NCI-H2081 treated with DMSO at 0.1 percent for 48 hours (cell line): ENCODE measurements at regions not wholly inside any gene's neighbourhood (a gene's known extent, or its start where the extent isn't known, plus 50 kb on each side); places are given as distances from the start of the nearest gene placed in this dataset.

ENCODE experiments used
- DNase-seq: peaks from one replicate; lab custom pipeline; 2025; lab: John Stamatoyannopoulos, UW

- DNase-seq, result peak; percentile 80
These were observed 106.3 kb upstream of the SSBP2 start for GRCh38 chr5:81856948-81857928.

- DNase-seq, result no peak
These were observed 104.7 kb upstream of the SSBP2 start for GRCh38 chr5:81855591-81855990.

- DNase-seq, result no peak
These were observed 104.0 kb upstream of the SSBP2 start for GRCh38 chr5:81854915-81855314.

DNA sequence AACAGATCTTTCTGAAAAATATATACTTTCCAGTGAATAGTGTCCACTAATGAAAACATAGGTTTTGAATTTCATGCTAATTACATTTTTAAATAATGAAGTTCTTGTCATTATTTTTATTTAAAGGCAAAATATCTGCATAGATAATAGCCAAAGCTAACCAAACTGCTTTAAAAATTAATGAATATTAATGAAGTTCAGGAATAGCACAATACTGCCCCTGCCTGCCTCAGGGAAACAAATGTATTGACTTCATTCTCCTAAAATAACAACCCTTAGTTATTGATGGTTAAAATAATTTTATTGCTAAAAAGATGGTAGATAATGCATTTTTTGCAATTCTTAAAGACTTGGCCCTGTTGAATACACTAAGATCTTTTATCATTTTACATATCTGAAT lies 103.6 kb upstream of the SSBP2 start:
- DNase-seq, result no peak

- DNase-seq, result no peak
These were observed 102.1 kb upstream of the SSBP2 start for GRCh38 chr5:81853030-81853357.

GRCh38 chr5:81852291-81853029 lies 101.6 kb upstream of the SSBP2 start:
- DNase-seq, result peak; percentile 27

DNA sequence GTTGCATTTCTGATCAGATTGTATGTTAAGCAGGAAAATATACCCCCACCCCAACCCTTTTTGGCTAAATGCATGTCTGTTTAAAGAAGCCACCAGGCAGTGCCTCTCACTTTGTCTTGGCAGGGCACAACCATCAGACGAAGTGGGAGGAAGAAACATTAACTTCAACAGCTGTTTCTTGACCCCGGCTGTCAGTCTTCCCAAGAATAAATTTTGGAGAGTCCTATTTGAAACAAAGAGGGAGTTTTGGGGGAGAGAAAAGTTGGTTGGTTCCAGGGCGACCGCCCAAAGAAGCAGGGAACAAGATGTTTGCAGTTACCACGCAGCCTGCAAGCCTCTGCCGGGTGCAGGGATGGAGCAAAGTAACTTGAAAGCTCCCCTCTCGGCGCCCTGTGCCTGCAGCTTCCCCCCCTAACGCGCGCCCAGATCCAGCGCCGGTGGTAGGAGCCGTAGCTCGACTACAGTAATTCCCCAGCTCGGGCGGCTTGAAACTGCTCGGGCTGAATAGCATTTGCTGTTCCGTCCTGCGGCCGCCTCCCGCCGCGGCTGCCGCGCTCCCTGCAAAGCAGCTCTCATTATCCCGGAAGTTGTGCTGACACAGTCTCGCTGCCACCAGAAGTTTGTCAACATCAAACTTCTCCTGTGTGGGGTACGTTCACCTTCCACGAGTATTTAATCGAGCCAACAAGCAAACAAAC lies 100.7 kb upstream of the SSBP2 start:
- peak; percentile 63 for DNase-seq

DNA sequence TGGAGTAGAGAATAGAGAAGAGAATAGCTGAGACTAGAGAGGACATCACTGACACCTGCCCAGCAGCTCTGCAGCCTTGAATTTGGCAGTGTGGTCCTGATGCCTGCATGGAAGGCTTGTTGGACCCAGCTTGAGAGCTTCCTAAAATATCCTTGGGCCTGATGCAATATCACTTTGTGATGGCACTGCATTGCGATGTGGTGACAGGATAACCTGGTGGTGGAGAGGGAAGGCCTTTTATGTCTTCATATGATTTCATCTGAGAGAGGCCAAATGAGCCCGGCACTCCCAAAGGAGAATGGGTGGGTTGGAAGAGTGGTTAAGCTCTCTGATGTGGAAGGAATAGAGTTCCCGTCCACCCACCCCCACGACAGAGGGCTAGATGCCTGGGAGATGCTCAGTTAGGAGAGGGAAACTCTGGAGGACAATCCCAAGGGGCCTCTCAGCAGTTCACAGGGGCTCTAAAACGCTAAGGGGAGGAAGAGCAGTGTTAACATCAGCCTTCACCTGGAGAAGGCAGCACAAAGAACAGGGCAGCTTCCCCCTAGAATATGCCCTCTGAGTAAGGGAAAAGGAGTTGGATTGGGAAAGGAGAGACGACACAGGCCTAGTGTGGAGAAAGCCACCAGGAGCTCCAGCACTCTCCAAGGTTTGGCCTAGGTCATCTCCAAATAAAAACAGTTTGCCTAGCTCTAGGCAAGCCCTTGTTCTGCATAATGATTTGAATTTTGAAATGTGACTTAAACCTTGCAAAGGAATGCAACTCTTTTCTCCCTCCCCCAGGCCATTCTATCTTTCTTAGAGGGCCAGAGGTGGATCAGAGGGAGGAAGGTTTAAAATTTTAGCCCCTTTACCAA lies 99.8 kb upstream of the SSBP2 start:
- no peak for DNase-seq

DNA sequence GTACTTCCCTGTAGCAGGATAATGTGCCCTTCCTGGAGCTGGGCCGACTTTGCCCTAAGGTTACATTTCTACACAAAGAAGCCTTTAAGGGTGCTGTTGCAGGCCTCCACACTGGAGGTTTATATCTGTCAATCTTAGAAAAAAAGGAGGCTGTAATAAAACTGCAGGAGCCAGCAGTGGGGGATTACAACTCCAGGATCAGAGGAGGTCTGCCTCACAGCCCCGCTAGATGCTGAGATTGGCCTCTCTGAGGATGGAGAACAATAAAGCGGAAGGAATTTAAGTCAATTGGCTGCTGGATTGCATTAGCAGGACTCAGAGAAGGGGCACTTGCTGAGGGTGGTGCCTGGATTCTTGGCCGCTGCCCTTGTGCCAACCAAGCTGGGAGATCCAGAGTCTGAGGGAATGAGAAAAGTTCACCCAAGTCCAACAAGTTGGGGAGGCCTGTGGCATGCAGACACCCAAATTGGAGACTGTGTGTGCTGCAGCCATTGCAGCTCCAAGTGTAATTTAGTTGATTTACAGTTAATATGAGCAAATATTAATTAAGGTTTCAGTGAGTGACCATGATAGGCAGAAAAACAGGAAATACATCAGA lies 99.0 kb upstream of the SSBP2 start:
- DNase-seq, result no peak

DNA sequence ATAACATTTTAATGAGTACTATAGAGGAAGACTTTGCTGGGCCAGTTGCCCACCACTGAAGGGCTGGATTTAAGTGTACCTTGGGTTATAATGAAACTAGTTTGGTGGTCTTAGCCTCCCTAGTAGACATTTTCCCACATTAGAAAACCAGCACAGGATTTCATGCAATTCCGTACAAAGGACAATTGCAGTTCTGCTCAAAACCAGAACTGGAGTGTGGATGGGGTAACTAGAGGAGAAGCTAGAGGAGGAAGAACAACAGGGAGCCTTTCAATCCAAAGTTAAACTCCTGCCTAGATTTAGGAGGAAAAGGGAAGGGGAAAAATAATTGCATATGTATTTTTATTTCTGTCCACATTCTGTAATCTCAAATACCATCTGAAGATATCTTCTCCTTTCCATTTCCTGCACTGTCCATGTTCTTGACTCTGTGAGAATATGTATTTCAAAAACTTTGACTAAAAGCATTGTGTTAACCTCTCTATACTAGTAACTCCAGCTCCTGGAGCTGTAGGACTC lies 97.5 kb upstream of the SSBP2 start:
- DNase-seq, result no peak

DNA sequence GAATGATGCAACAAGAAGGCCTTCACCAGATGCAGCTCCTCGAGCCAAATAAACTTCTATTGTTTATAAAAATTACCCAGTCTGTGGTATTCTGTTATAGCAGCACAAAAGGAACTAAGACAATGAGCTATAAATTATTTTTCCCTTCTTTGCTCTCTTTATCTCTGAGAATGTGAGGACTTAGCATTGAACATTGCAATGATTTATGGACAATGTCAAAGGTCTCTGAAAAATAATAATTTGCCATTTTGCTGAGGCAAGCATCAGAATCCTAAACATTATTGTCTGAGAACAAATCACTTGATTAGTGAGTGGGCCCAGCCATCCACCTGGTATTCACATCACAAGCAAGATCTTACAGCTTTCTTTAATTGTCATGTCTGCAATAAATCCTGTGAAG lies 95.4 kb upstream of the SSBP2 start:
- DNase-seq, result no peak

DNA sequence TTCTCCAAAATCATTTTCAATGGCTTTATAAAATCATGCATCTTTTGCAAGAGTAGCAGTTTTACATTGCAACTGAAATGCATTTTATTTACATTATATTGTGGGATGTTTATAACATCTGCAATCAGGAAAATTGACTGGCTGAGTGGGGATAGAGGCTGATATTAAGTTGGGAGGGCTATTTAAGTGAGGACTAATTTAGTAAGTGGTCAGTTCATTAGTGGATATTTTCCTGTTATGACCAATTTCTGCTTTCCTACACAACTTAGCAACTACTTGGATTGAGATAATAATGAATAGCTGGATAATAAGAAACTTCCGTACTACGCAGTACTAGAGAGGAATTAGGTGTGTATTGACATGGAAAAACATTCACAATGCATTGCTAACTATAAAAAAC lies 92.9 kb upstream of the SSBP2 start:
- no peak for DNase-seq

DNA sequence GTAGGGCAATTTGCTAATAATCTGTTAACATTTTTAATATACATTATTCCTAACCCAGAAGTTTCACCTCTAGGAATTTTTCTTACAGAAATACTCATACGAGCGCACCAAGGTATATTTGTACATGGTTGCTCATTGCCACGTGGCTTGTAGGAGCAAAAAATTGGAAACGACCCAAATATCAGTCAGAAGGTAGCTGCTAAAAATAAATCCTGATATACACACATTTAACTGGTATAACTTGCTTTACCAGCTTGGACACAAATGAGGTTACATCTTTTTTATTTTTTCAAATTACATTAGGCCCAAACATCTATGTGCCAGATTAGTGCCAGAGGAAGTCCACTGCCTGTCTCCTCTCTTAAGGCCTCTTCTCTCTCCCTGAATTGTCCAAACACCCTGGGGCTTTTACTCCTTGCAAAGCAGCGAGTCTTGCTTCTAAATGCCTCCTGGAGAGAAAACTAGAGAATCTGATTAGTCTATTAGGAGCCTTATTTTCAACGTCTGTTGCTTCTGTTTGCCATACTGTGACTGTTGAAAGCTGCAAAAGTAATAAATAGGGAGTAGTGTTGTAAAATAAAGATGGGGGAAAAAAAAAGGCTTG lies 92.0 kb upstream of the SSBP2 start:
- DNase-seq, result no peak

- no peak for DNase-seq
These were observed 88.1 kb upstream of the SSBP2 start for GRCh38 chr5:81839034-81839433.

DNA sequence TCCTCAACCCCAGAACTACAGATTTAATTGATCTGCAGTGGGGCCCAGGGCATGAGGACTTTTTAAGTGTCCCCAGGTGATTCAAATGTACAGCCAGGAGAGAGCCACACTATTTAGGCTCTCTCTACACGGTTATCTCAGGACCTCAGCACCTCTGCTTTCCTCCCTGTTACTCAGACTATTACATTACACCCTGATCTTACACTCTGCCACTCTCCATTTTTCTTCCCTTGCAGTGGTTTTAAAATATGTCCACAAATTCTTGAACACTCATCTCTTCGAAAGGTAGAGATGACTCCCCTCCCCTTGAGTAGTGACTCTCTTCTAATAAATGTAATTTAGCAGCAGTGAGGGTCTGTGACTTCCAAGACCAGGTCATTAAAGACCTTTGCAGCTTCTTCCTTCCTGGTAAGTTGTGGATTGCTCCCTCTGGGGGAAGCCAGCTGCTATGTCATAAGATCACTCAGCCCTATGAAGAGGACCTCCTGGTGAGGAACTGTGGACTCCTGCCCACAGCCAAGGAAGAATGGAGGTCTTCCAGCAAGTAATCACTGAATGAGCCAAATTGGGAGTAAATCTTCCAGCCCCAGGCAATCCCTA lies 87.5 kb upstream of the SSBP2 start:
- DNase-seq, result no peak

GRCh38 chr5:81837667-81838306 lies 86.9 kb upstream of the SSBP2 start:
- DNase-seq, result no peak

DNA sequence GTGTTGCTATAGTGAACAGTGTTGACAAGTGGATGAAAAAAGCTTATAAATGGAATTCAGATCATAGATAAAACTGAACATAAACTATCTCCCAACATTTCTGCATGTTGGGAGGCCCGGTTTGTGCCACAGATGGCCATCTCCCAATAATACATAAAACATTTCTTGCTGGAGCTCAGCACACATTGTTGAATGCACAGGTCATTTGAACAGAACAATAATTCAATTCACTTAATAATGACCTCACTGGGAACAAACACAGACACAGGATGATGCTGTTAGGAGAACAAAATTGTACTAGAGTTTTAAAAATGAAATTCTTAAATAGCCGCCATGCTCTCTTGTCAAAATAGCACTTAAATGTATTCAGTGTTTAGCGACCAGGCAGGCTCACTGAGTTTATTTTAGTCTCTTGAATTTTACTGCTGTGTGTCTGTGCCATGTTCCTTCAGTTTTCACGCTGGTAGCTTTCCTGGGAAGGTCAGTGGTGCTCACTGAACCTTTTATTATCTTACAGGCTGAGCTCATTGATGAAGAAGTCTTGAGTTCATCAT lies 85.0 kb upstream of the SSBP2 start:
- no peak for DNase-seq

GRCh38 chr5:81834021-81834660 lies 83.2 kb upstream of the SSBP2 start:
- DNase-seq, result no peak

DNA sequence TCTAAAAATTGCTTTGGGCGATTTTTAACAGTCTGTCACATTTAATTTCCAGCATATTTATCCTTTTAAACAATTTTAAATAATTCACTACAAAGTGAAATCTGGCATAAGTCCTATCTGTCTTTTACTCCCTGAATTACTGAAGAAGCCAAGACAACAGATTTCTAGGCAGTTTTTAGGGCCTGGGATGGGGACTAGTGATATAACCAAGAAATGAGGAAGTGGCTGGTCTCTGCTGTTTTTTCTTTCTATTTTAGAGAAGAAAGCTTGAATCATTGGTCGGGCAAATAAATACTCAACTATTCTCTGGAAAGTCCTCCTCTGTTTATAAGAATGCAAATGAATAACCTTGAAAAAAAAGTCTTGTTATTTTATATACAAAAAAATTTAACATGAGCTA lies 79.7 kb upstream of the SSBP2 start:
- no peak for DNase-seq
